UCSD-AML1 (cell line): ENCODE measurements at regions not wholly inside any gene's neighbourhood (a gene's known extent, or its start where the extent isn't known, plus 50 kb on each side); places are given as distances from the start of the nearest gene placed in this dataset.

Experiments used
- DNase-seq: peaks from one replicate; lab custom pipeline; 2025; ENCODE audit not compliant: unreplicated experiment; lab: John Stamatoyannopoulos, UW

GRCh38 chr9:1738511-1739100 is 276.5 kb upstream of the SMARCA2 start:
- DNase-seq: no peak

- DNase-seq: no peak
Observed at GRCh38 chr9:1743121-1743960, 271.8 kb upstream of the SMARCA2 start.

- DNase-seq: no peak
Observed at GRCh38 chr9:1745980-1746379, 269.2 kb upstream of the SMARCA2 start.

- no peak for DNase-seq
Observed at GRCh38 chr9:1747417-1747967, 267.7 kb upstream of the SMARCA2 start.

- DNase-seq: no peak
Observed at GRCh38 chr9:1748407-1748806, 266.7 kb upstream of the SMARCA2 start.

GRCh38 chr9:1757186-1757585 is 258.0 kb upstream of the SMARCA2 start:
- DNase-seq: no peak

GRCh38 chr9:1759009-1759408 is 256.1 kb upstream of the SMARCA2 start:
- DNase-seq: no peak

- no peak for DNase-seq
Observed at GRCh38 chr9:1759771-1760300, 255.3 kb upstream of the SMARCA2 start.

GRCh38 chr9:1761807-1762206 is 253.3 kb upstream of the SMARCA2 start:
- no peak for DNase-seq

GRCh38 chr9:1766042-1766441 is 249.1 kb upstream of the SMARCA2 start:
- DNase-seq: no peak

GRCh38 chr9:1768561-1768960 is 246.6 kb upstream of the SMARCA2 start:
- no peak for DNase-seq

GRCh38 chr9:1771094-1771789 is 243.9 kb upstream of the SMARCA2 start:
- no peak for DNase-seq

GRCh38 chr9:1775230-1775629 is 239.9 kb upstream of the SMARCA2 start:
- no peak for DNase-seq

- DNase-seq: no peak
Observed at GRCh38 chr9:1776668-1777067, 238.5 kb upstream of the SMARCA2 start.

GRCh38 chr9:1791191-1791590 is 224.0 kb upstream of the SMARCA2 start:
- no peak for DNase-seq

- no peak for DNase-seq
Observed at GRCh38 chr9:1794547-1795270, 220.4 kb upstream of the SMARCA2 start.

- DNase-seq: no peak
Observed at GRCh38 chr9:1804128-1804865, 210.8 kb upstream of the SMARCA2 start.

- no peak for DNase-seq
Observed at GRCh38 chr9:1829719-1830118, 185.4 kb upstream of the SMARCA2 start.

GRCh38 chr9:1832960-1833359 is 182.2 kb upstream of the SMARCA2 start:
- no peak for DNase-seq

GRCh38 chr9:1837453-1838084 is 177.6 kb upstream of the SMARCA2 start:
- peak; percentile 14 for DNase-seq
